ENCODE measurements at regions not wholly inside any gene's neighbourhood (a gene's known extent, or its start where the extent isn't known, plus 50 kb on each side); places are given as distances from the start of the nearest gene placed in this dataset.
"Not testable (repeated sequence)": the region's sequence is repeated elsewhere in the genome, so short reads cannot be mapped to it uniquely, and the experiment has no call there.

DNA sequence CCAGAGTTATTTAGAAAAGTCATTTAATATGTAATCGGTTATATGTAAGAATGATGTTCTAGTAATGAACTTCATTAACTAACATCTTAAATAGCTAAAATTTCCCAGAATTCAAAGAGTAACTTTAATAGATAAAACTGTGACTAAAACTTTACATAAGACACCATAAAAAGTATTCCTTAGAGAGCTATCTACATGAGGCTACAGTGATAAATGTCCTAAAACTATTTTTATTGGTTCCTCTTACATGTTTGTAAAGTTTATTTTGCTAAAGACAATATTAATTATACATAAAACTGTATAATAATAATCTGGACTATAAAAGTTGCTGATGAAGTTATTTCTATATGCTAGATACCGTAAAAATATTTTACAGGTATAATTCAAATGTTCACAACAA, 897.7 kb upstream of the EPHA5 start:
- no peak for FAIRE-seq
- DNase-seq (ENCODE audit: insufficient read length, low spot score): no peak
- TF ChIP-seq PAX5 (IDR thresholded peaks at IDR 0.05; ENCODE audit: insufficient read depth, low read length, severe bottlenecking): no peak
- TF ChIP-seq SPI1 (IDR thresholded peaks at IDR 0.05; ENCODE audit: low read depth, low read length): no peak
- TF ChIP-seq TAF1 (IDR thresholded peaks at IDR 0.05; ENCODE audit: low read depth, low read length): no peak
- TF ChIP-seq POLR2AphosphoS5 (IDR thresholded peaks at IDR 0.05; ENCODE audit: low read depth, low read length): no peak
- no peak for TF ChIP-seq POLR2A (IDR thresholded peaks at IDR 0.05; ENCODE audit: low read depth, low read length)
- no peak for TF ChIP-seq POU2F2 (IDR thresholded peaks at IDR 0.05; ENCODE audit: low read depth, low read length)

DNA sequence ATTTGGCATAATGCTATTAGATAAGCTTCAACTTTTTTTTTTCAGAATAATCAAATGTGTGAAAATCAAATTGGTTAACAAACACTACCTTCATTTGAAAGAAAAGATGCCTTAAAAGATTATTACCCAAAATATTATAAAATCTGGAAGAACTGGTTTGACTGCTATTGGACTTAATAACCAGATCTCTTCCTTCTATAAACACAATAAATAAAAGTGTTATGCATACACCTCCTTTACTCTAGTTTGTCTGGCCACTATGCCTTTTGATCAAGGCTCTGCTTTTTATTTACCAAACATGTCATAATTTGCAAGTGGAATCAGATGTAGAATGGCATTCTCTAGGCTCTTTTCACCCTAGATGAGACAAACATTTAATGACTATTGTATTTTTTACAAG, 897.3 kb upstream of the EPHA5 start:
- TF ChIP-seq POU2F2 (IDR thresholded peaks at IDR 0.05; ENCODE audit: low read depth, low read length) (no peak), POLR2A (IDR thresholded peaks at IDR 0.05; ENCODE audit: low read depth, low read length) (no peak), POLR2AphosphoS5 (IDR thresholded peaks at IDR 0.05; ENCODE audit: low read depth, low read length) (no peak), SPI1 (IDR thresholded peaks at IDR 0.05; ENCODE audit: low read depth, low read length) (no peak), TAF1 (IDR thresholded peaks at IDR 0.05; ENCODE audit: low read depth, low read length) (no peak), PAX5 (IDR thresholded peaks at IDR 0.05; ENCODE audit: insufficient read depth, low read length, severe bottlenecking) (no peak)
- FAIRE-seq: no peak
- DNase-seq (ENCODE audit: insufficient read length, low spot score): no peak

DNA sequence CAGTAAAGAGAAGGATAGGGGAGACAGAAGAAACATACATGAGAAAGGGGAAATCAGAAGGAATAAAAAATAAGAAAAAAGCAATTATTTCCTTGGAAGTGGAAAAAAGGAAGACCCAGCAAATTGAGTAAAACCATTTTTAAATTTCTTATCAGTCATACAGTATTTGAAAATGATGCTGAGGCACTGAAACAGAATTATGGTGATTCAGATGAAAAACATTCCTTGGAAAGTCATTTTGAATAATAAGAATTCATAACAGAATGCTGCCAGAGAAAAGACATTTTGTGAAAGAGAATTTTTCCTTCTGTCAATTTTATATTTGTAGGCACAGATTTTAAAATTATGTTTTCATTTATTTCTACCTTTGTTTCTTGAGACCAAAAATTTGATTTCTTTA, 895.5 kb upstream of the EPHA5 start:
- FAIRE-seq (no peak), DNase-seq (ENCODE audit: insufficient read length, low spot score) (no peak)
- TF ChIP-seq POLR2A (IDR thresholded peaks at IDR 0.05; ENCODE audit: low read depth, low read length) (no peak), TAF1 (IDR thresholded peaks at IDR 0.05; ENCODE audit: low read depth, low read length) (no peak), POU2F2 (IDR thresholded peaks at IDR 0.05; ENCODE audit: low read depth, low read length) (no peak), POLR2AphosphoS5 (IDR thresholded peaks at IDR 0.05; ENCODE audit: low read depth, low read length) (no peak), PAX5 (IDR thresholded peaks at IDR 0.05; ENCODE audit: insufficient read depth, low read length, severe bottlenecking) (no peak)

DNA sequence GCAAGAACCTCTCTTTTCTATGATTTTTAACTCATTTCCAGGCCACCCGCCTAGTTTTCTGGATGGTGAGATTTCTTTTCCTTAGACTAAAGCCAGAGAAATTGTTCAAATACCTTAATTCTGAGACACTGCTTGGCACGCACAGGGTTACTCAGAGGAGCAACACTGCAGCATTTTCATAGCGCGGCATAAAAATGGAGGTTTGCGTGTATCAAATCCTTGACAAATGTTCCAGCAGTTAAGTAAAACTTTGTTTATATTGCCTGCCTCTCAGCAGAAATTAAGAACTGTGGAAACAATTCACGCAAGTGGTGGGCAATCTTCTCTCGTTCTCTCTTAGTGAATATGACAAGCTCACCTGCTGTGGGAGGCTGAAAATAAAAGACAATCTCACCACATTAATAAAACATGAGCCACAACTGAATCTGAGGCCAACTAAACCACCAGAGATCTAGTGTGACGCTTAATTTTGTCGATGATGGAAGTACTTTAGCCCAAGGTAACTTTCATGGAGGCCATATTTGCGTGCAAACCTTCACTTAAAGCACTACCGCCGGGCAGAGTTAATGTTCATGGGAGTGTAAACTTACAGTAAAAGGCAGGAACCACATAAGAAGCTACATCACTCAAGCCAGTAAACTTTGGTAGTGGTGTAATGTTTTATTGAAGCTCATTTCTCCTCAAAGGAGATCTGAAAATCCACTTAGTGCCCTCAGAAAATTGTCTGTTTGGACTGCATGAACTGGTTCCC, 894.8 kb upstream of the EPHA5 start:
- no peak for FAIRE-seq
- no peak for DNase-seq (ENCODE audit: insufficient read length, low spot score)
- TF ChIP-seq SPI1 (IDR thresholded peaks at IDR 0.05; ENCODE audit: low read depth, low read length) (no peak), POLR2A (IDR thresholded peaks at IDR 0.05; ENCODE audit: low read depth, low read length) (no peak), PAX5 (IDR thresholded peaks at IDR 0.05; ENCODE audit: insufficient read depth, low read length, severe bottlenecking) (no peak)

DNA sequence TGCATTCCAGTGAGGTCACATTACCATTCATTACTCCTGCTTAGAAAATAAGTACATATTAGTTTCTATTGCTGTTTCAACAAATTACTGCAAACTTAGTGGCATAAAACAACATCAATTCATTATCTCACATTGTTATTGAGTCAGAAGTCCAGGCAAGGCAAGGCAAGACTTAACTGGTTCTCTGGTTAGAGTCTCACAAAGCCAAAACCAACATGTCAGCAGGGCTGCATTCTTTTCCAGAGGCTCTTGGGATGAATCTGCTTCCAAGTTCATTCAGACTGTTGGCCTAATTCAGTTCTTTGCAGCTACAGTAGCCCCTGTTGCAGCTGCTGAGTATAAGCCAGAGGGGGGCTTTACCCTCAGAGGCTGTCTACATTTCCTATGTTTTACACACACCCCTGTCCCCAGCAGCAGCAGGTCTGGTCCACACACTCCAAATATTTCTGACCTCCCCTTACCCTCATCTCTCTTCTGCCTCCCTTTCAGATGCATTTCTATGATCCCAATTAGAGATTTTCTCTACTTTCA, 892.1 kb upstream of the EPHA5 start:
- TF ChIP-seq POLR2AphosphoS5 (IDR thresholded peaks at IDR 0.05; ENCODE audit: low read depth, low read length): no peak
- no peak for TF ChIP-seq POU2F2 (IDR thresholded peaks at IDR 0.05; ENCODE audit: low read depth, low read length)
- no peak for TF ChIP-seq PAX5 (IDR thresholded peaks at IDR 0.05; ENCODE audit: insufficient read depth, low read length, severe bottlenecking)
- TF ChIP-seq POLR2A (IDR thresholded peaks at IDR 0.05; ENCODE audit: low read depth, low read length): no peak
- no peak for TF ChIP-seq SPI1 (IDR thresholded peaks at IDR 0.05; ENCODE audit: low read depth, low read length)
- TF ChIP-seq TAF1 (IDR thresholded peaks at IDR 0.05; ENCODE audit: low read depth, low read length): no peak
- FAIRE-seq: no peak
- DNase-seq (ENCODE audit: insufficient read length, low spot score): no peak

DNA sequence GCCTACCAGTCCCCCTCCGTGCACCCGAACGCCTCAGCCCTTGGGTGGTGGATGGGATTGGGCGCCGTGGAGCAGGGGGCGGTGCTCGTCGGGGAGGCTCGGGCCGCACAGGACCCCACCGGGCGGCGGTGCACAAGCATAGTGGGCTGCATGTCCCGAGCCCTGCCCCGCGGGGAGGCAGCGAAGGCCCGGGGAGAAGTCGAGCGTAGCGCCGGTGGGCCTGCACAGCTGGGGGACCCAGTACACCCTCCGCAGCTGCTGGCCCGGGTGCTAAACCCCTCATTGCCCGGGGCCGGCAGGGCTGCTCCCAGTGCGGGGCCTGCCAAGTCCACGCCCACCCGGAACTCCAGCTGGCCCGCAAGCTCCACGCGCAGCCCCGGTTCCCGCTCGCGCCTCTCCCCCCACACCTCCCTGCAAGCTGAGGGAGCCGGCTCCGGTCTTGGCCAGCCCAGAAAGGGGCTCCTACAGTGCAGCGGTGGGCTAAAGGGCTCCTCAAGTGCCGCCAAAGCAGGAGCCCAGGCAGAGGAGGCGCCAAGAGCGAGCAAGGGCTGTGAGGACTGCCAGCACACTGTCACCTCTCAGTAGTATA, 891.3 kb upstream of the EPHA5 start:
- FAIRE-seq; DNase-seq (ENCODE audit: insufficient read length, low spot score): not testable (repeated sequence)

DNA sequence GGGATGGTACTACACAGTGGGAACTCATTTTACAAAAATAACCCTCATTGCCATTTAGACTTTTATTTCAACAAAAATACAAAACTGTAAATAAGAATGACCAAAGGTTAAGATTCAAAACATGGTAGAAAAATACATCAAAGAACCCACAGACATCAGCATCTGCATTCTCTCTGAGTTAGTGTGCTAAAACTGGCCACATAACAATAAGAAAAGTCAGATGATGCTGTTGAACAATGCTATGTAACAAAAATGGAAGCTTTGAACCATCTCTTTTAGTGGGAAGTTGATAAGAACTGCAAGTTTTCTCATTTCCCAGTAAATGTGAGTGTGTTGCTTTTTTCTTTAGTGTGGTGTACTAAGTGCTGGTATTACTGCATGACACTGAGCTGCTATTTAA, 888.4 kb upstream of the EPHA5 start:
- no peak for FAIRE-seq
- TF ChIP-seq TAF1 (IDR thresholded peaks at IDR 0.05; ENCODE audit: low read depth, low read length) (no peak), POLR2AphosphoS5 (IDR thresholded peaks at IDR 0.05; ENCODE audit: low read depth, low read length) (no peak), PAX5 (IDR thresholded peaks at IDR 0.05; ENCODE audit: insufficient read depth, low read length, severe bottlenecking) (no peak), SPI1 (IDR thresholded peaks at IDR 0.05; ENCODE audit: low read depth, low read length) (no peak), POU2F2 (IDR thresholded peaks at IDR 0.05; ENCODE audit: low read depth, low read length) (no peak), POLR2A (IDR thresholded peaks at IDR 0.05; ENCODE audit: low read depth, low read length) (no peak)
- DNase-seq (ENCODE audit: insufficient read length, low spot score): no peak

DNA sequence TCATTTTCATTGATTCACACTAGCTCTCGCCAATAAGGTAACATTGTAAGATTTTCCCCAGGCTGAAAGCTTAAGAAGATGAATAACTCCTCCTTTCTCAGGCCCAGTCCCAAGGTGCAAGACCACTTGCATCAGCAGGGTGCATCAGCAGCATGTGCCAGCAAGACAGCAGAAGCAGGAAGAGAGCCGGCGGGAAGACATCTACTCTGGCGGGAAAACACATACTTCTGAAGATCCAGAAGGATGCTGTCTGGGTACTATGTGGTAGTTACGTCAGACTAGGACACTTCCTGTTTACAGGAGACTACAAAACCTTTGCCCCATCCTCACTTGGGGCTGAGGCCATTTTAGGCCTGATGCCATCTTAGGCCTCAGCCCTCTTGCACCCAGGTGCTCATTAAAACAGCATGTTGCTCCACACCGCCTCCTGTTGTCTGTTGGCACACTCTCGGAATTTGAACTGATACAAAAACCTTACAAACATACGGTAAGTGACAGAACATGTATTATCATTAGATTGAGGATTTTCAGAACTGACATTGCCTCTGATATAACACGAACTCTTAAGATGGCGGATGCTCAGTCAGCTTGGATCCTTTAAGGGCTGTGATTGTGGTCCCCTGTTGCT, 886.5 kb upstream of the EPHA5 start:
- TF ChIP-seq POLR2AphosphoS5 (IDR thresholded peaks at IDR 0.05; ENCODE audit: low read depth, low read length) (no peak), PAX5 (IDR thresholded peaks at IDR 0.05; ENCODE audit: insufficient read depth, low read length, severe bottlenecking) (no peak), SPI1 (IDR thresholded peaks at IDR 0.05; ENCODE audit: low read depth, low read length) (no peak), POLR2A (IDR thresholded peaks at IDR 0.05; ENCODE audit: low read depth, low read length) (no peak), POU2F2 (IDR thresholded peaks at IDR 0.05; ENCODE audit: low read depth, low read length) (no peak), TAF1 (IDR thresholded peaks at IDR 0.05; ENCODE audit: low read depth, low read length) (no peak)
- no peak for FAIRE-seq
- DNase-seq (ENCODE audit: insufficient read length, low spot score): no peak

DNA sequence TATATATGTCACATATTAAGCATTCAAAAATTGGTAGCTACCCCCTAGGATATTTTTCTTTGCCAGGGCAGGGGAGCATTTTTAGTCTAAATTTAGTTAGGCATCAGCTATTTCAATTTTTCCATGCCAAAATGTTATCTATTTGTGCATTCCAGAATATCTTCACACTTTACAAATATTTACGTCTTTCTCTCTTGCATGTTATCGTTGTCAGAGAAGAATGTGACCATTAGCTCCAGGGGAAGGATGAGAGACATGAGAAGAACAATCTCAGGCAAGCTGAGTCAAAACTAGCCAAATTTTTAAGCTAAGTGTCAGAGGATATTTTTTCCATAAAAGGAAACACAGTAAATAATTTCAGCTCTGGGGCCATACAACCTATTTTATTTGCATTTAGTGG, 885.0 kb upstream of the EPHA5 start:
- TF ChIP-seq POLR2AphosphoS5 (IDR thresholded peaks at IDR 0.05; ENCODE audit: low read depth, low read length) (no peak), TAF1 (IDR thresholded peaks at IDR 0.05; ENCODE audit: low read depth, low read length) (no peak), SPI1 (IDR thresholded peaks at IDR 0.05; ENCODE audit: low read depth, low read length) (no peak), POLR2A (IDR thresholded peaks at IDR 0.05; ENCODE audit: low read depth, low read length) (no peak), PAX5 (IDR thresholded peaks at IDR 0.05; ENCODE audit: insufficient read depth, low read length, severe bottlenecking) (no peak), POU2F2 (IDR thresholded peaks at IDR 0.05; ENCODE audit: low read depth, low read length) (no peak)
- FAIRE-seq: no peak
- DNase-seq (ENCODE audit: insufficient read length, low spot score): no peak
